Ectodermal cell (in vitro differentiated cells): ENCODE measurements at regions not wholly inside any gene's neighbourhood (a gene's known extent, or its start where the extent isn't known, plus 50 kb on each side); places are given as distances from the start of the nearest gene placed in this dataset.
"Not testable (repeated sequence)": the region's sequence is repeated elsewhere in the genome, so short reads cannot be mapped to it uniquely, and the experiment has no call there.

ENCODE experiments used
- H3K27ac ChIP-seq: 2 replicates; pipeline ENCODE4 v1.7.0; 2013; ENCODE audit warnings: mild to moderate bottlenecking, low read depth, low read length; ENCODE audit not compliant: insufficient read depth, poor library complexity, severe bottlenecking
- H3K27me3 ChIP-seq: 2 replicates; pipeline ENCODE4 v1.7.0; 2013; ENCODE audit warnings: mild to moderate bottlenecking, low read length; ENCODE audit not compliant: insufficient read depth, control insufficient read depth, poor library complexity, severe bottlenecking
- H3K36me3 ChIP-seq: one replicate; pipeline ENCODE4 v1.7.0; 2013; ENCODE audit warnings: low read length; ENCODE audit not compliant: control insufficient read depth, insufficient read depth
- H3K4me1 ChIP-seq: one replicate; pipeline ENCODE4 v1.7.0; 2013; ENCODE audit warnings: low read length; ENCODE audit not compliant: control insufficient read depth, insufficient read depth
- H3K4me3 ChIP-seq: 2 replicates; pipeline ENCODE4 v1.7.0; 2013; ENCODE audit warnings: low read depth, low read length, control low read depth; ENCODE audit not compliant: insufficient read depth
- H3K9me3 ChIP-seq: 2 replicates; pipeline ENCODE4 v1.7.0; 2013; ENCODE audit warnings: mild to moderate bottlenecking, low read length, moderate library complexity; ENCODE audit not compliant: control insufficient read depth
- WGBS, 2 experiments: methylation state at CpG; one replicate each; pipeline ENCODE4 v1.1.7; 2013; ENCODE audit warnings: missing lambda C conversion rate in 2 of 2; 5-methylcytosine and 5-hydroxymethylcytosine counted together

GRCh38 chr14:59006179-59006578 is 182.3 kb upstream of the DAAM1 start:
- 91 to 100% methylated on average over 3 of the region's 4 CpGs for WGBS, 2 experiments
- not testable (repeated sequence) for H3K4me3 ChIP-seq, H3K27ac ChIP-seq, H3K36me3 ChIP-seq, H3K4me1 ChIP-seq, H3K27me3 ChIP-seq, H3K9me3 ChIP-seq

GRCh38 chr14:59009967-59010366 is 178.5 kb upstream of the DAAM1 start:
- Histone ChIP-seq H3K27ac (no peak overlapping the region), H3K27me3 (no peaks in the 10 kb centered on the region), H3K9me3 (no peaks in the 10 kb centered on the region), H3K4me3 (no peak overlapping the region), H3K36me3 (no peaks in the 10 kb centered on the region), H3K4me1 (no peaks in the 10 kb centered on the region)

- WGBS, 2 experiments, result 87 to 93% methylated on average over 7 of the region's 7 CpGs
- no peaks in the 10 kb centered on the region for H3K27me3 ChIP-seq
- H3K36me3 ChIP-seq, result no peaks in the 10 kb centered on the region
- H3K9me3 ChIP-seq, result no peaks in the 10 kb centered on the region
- no peak overlapping the region for H3K4me3 ChIP-seq
- no peaks in the 10 kb centered on the region for H3K4me1 ChIP-seq
- H3K27ac ChIP-seq, result no peak overlapping the region
These were observed 174.7 kb upstream of the DAAM1 start for GRCh38 chr14:59013672-59014298.

GRCh38 chr14:59015482-59015881 is 173.0 kb upstream of the DAAM1 start:
- H3K4me1 ChIP-seq, result no peaks in the 10 kb centered on the region
- no peak overlapping the region for H3K4me3 ChIP-seq
- WGBS, 2 experiments, result 68 to 76% methylated on average over 3 of the region's 3 CpGs
- no peaks in the 10 kb centered on the region for H3K36me3 ChIP-seq
- no peaks in the 10 kb centered on the region for H3K27me3 ChIP-seq
- no peak overlapping the region for H3K27ac ChIP-seq
- no peaks in the 10 kb centered on the region for H3K9me3 ChIP-seq

GRCh38 chr14:59017285-59017965 is 171.0 kb upstream of the DAAM1 start:
- no peaks in the 10 kb centered on the region for H3K4me1 ChIP-seq
- no peaks in the 10 kb centered on the region for H3K27me3 ChIP-seq
- H3K27ac ChIP-seq, result no peak overlapping the region
- H3K4me3 ChIP-seq, result no peak overlapping the region
- no peaks in the 10 kb centered on the region for H3K36me3 ChIP-seq
- H3K9me3 ChIP-seq, result no peaks in the 10 kb centered on the region
- 95 to 96% methylated on average over 2 to 5 of the region's 5 CpGs for WGBS, 2 experiments

GRCh38 chr14:59018460-59018859 is 170.0 kb upstream of the DAAM1 start:
- H3K9me3 ChIP-seq, result no peaks in the 10 kb centered on the region
- no peak overlapping the region for H3K27ac ChIP-seq
- WGBS, 2 experiments, result 87 to 88% methylated on average over 2 of the region's 2 CpGs
- no peaks in the 10 kb centered on the region for H3K36me3 ChIP-seq
- no peaks in the 10 kb centered on the region for H3K27me3 ChIP-seq
- no peaks in the 10 kb centered on the region for H3K4me1 ChIP-seq
- no peak overlapping the region for H3K4me3 ChIP-seq

GRCh38 chr14:59018978-59019377 is 169.5 kb upstream of the DAAM1 start:
- Histone ChIP-seq H3K9me3 (no peaks in the 10 kb centered on the region), H3K27me3 (no peaks in the 10 kb centered on the region), H3K27ac (no peak overlapping the region), H3K4me3 (no peak overlapping the region), H3K4me1 (no peaks in the 10 kb centered on the region), H3K36me3 (no peaks in the 10 kb centered on the region)
- 81% methylated on average over 3 of the region's 3 CpGs for WGBS, 2 experiments

GRCh38 chr14:59020382-59020781 is 168.1 kb upstream of the DAAM1 start:
- no peaks in the 10 kb centered on the region for H3K36me3 ChIP-seq
- H3K27me3 ChIP-seq, result no peaks in the 10 kb centered on the region
- no peaks in the 10 kb centered on the region for H3K9me3 ChIP-seq
- no peak overlapping the region for H3K27ac ChIP-seq
- no peaks in the 10 kb centered on the region for H3K4me1 ChIP-seq
- WGBS, 2 experiments, result 96 to 100% methylated on average over 1 of the region's 1 CpG
- H3K4me3 ChIP-seq, result no peak overlapping the region

GRCh38 chr14:59022144-59022543 is 166.3 kb upstream of the DAAM1 start:
- no peaks in the 10 kb centered on the region for H3K36me3 ChIP-seq
- no peaks in the 10 kb centered on the region for H3K9me3 ChIP-seq
- WGBS, 2 experiments, result 88 to 95% methylated on average over 3 to 4 of the region's 4 CpGs
- H3K4me3 ChIP-seq, result no peak overlapping the region
- no peaks in the 10 kb centered on the region for H3K27me3 ChIP-seq
- H3K27ac ChIP-seq, result no peak overlapping the region
- no peaks in the 10 kb centered on the region for H3K4me1 ChIP-seq

GRCh38 chr14:59026081-59026480 is 162.4 kb upstream of the DAAM1 start:
- H3K27me3 ChIP-seq, result no peaks in the 10 kb centered on the region
- H3K4me3 ChIP-seq, result no peak overlapping the region
- no peaks in the 10 kb centered on the region for H3K36me3 ChIP-seq
- H3K27ac ChIP-seq, result no peak overlapping the region
- no peaks in the 10 kb centered on the region for H3K9me3 ChIP-seq
- no peaks in the 10 kb centered on the region for H3K4me1 ChIP-seq
- 94 to 95% methylated on average over 2 of the region's 2 CpGs for WGBS, 2 experiments
